Lower leg skin (tissue), 4 donors: ENCODE measurements at regions not wholly inside any gene's neighbourhood (a gene's known extent, or its start where the extent isn't known, plus 50 kb on each side); places are given as distances from the start of the nearest gene placed in this dataset.
"Not testable (repeated sequence)": the region's sequence is repeated elsewhere in the genome, so short reads cannot be mapped to it uniquely, and the experiment has no call there.

Experiments used
- DNase-seq, 2 donors: peaks; one replicate each; pipeline ENCODE4 v3.0.0-alpha.2; 2019; ENCODE audit warnings: low spot score in 2 of 2
- H3K4me3 ChIP-seq: fragments of 200-600 bp; sonication (generic); 2 replicates; pipeline ENCODE4 v1.5.1; 2017; ENCODE audit warnings: mild to moderate bottlenecking, low read depth; ENCODE audit not compliant: poor library complexity, severe bottlenecking
- POLR2A ChIP-seq, 2 donors: fragments of 450-650 bp; IDR thresholded peaks; one replicate each; pipeline ENCODE4 v1.6.1; 2016 to 2017; ENCODE audit warnings: antibody characterized with exemption in 2 of 2, mild to moderate bottlenecking in 1 of 2, moderate library complexity in 1 of 2
- WGBS, 2 donors: methylation state at CpG; one replicate each; pipeline ENCODE4 v1.1.5; 2018; 5-methylcytosine and 5-hydroxymethylcytosine counted together
- intact Hi-C: fragments of 100-400 bp; cut with DNase I; formaldehyde crosslinking; loops from one replicate; pipeline ENCODE4 v1.15.0; 2023; ENCODE audit warnings: low total_unique reads
- TF ChIP-seq, protein P1 (sequence below), 3 donors: fragments of 450-650 bp; IDR thresholded peaks; one replicate each; pipeline ENCODE4 v1.5.1; 2016; ENCODE audit warnings: antibody characterized with exemption in 3 of 3, mild to moderate bottlenecking in 3 of 3, moderate library complexity in 2 of 3

DNA sequence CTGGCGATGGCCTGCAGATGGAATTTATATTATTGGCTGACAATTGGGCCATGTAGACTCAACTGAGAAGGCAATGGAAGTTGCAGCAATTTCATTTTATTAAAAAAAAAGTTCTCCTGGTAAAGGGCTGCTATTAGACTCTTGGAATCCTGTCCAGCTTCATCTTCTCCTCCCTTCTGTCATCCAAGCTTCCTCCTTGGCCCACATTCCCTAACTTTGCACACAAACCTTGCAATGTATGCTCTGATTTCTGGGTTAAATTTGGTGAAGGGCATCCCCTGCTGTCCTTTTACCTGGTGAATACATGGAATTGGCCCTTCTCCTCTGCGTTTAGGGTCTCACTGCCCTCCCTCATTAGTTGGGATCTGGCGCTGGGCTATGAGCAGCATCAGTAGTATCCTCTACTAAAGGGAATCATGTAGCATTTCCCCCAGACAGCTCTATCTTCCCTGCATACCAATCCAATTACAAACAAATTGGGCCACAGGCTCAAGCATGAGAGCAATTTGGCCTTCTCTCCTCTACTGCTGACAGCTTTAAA lies 336.9 kb downstream of the BMP4 start:
- H3K4me3 ChIP-seq = no peak overlapping the region
- intact Hi-C loops = no loop called here
- DNase-seq = no peak
- 57% methylated on average over 3 of the region's 3 CpGs for WGBS, 2 donors
- no peak for TF ChIP-seq POLR2A (IDR thresholded peaks at IDR 0.05)
- TF ChIP-seq, protein P1, sequence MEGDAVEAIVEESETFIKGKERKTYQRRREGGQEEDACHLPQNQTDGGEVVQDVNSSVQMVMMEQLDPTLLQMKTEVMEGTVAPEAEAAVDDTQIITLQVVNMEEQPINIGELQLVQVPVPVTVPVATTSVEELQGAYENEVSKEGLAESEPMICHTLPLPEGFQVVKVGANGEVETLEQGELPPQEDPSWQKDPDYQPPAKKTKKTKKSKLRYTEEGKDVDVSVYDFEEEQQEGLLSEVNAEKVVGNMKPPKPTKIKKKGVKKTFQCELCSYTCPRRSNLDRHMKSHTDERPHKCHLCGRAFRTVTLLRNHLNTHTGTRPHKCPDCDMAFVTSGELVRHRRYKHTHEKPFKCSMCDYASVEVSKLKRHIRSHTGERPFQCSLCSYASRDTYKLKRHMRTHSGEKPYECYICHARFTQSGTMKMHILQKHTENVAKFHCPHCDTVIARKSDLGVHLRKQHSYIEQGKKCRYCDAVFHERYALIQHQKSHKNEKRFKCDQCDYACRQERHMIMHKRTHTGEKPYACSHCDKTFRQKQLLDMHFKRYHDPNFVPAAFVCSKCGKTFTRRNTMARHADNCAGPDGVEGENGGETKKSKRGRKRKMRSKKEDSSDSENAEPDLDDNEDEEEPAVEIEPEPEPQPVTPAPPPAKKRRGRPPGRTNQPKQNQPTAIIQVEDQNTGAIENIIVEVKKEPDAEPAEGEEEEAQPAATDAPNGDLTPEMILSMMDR (IDR thresholded peaks at IDR 0.05) = no peak

DNA sequence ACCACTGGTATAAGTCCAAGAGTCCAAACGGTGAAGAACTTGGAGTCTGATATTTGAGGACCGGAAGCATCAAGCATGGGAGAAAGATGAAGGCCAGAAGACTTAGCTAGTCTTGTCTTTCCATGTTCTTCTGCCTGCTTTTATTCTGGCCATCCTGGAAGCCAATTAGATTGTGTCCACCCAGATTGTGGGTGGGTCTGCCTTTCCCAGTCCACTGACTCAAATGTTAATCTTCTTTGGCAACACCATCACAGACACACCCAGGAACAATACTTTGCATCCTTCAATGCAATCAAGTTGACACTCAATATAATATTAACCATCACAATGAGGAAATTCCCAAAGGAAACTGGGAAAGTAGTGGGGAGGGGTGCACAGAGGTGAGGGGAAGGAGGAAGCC lies 340.1 kb downstream of the BMP4 start:
- WGBS, 2 donors = 89 to 91% methylated on average over 2 of the region's 2 CpGs
- DNase-seq, intact Hi-C loops, H3K4me3 ChIP-seq: not testable (repeated sequence)

DNA sequence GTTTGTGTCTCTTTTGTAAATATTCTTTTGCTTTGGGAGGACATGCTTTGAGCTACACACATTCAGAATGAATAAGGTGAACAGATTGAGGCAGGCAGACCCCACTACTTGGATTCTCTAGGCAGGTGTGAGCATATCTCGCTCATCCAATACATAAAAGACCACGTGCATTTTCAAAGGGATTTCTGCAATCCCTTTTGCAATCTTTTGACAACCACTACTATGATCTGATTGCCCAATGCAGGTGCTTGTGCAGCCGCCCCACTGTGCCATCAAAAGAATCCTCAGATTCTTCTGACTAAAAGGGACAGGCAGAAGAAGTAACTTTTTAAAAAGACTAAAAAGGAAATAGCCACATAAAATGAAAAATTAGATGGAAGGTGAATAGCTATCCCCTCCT lies 341.4 kb downstream of the BMP4 start:
- no peak overlapping the region for H3K4me3 ChIP-seq
- WGBS, 2 donors = 67 to 80% methylated on average over 3 of the region's 3 CpGs
- TF ChIP-seq, protein P1 (IDR thresholded peaks at IDR 0.05) = no peak
- no peak for TF ChIP-seq POLR2A (IDR thresholded peaks at IDR 0.05)
- no peak for DNase-seq
- intact Hi-C loops = no loop called here

DNA sequence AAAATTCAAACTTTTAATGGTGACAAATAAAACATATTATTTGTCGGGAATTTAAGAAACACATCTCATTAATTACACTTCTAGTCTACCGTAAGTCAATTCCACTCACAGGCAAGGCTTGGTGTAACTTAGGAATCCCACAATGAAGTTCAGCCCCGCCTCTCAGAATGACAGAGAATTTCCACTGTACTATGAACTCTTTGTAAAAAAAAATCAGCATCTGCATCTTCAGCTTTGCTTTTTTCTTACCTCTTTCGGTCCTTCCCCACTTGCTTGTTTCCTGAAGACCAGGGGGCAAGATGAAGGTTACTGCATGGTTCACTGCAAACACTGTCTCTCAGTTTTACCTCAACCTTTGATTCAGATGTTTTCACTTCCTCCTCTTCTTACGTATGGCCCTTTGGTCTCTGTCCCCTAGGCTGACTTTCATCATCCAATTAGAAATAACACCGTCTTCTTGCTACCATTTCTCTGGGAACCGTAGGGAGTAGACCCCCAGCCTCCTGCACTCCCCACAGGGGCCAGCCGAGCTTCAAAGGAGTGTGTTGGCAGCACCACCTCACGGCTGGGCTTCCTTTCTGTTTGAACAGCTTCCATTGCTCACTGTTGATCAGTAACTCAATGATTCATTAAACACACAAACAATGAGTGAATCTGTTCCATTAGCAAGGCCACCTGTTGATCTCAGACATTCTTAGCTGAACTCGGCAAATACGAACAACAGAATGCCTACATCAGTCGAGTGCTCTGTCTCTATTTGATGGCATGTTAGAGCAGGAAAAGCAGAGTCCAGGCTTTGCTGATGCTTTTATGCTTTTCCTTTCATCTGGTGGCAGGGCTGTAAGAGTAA lies 343.0 kb downstream of the BMP4 start:
- H3K4me3 ChIP-seq = no peak overlapping the region
- no peak for DNase-seq
- no peak for TF ChIP-seq POLR2A (IDR thresholded peaks at IDR 0.05)
- TF ChIP-seq, protein P1 (IDR thresholded peaks at IDR 0.05) = no peak
- WGBS, 2 donors = 78% methylated on average over 12 of the region's 12 CpGs
- intact Hi-C loops = no loop called here

DNA sequence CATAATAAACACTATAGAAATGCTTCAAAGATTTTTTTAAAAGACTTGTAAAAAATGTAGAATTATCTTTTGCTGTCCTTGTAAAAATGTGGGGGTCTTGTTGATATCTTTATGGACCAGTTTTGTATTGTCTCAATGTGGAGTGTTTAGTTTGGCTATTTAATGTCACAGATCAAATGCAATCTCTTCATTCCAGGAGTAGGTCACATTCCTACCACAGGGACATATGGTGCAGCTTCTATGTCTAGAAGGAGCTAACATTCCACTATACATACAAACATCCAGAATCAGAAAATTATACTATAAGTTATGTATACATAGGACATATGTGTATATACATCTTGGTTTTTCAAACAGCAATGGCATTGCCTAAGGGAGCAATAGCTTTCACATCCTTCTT lies 345.7 kb downstream of the BMP4 start:
- intact Hi-C loops = no loop called here
- H3K4me3 ChIP-seq = no peak overlapping the region
- no peak for TF ChIP-seq POLR2A (IDR thresholded peaks at IDR 0.05)
- TF ChIP-seq, protein P1 (IDR thresholded peaks at IDR 0.05) = no peak
- no peak for DNase-seq

DNA sequence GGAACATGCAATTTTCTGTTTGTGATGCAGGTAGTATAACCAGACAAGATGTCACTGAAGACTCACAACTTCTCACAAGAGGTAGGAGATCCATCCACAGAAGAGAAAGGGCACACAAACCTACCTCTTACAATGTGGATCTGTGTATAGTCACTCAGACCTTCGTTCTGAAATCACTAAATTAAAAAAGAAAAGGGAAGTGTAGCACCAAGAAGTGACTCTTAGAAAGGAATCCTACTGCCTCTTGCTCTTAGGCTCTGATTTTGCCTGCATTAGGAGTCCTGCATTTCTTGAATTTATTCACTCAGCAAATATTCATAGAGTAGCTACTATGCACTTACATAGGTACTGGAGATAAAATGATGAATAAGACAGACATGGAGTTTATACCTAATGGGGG lies 347.6 kb downstream of the BMP4 start:
- TF ChIP-seq, protein P1 (IDR thresholded peaks at IDR 0.05) = no peak
- TF ChIP-seq POLR2A (IDR thresholded peaks at IDR 0.05) = no peak
- intact Hi-C loops = no loop called here
- DNase-seq = no peak
- H3K4me3 ChIP-seq = no peak overlapping the region
- WGBS, 2 donors = 76 to 79% methylated on average over 1 of the region's 1 CpG
